Hematopoietic multipotent progenitor cell treated with erythropoietin and hydrocortisone succinate and interleukin-3 and kit ligand, for 15 days (in vitro differentiated cells): ENCODE measurements at regions not wholly inside any gene's neighbourhood (a gene's known extent, or its start where the extent isn't known, plus 50 kb on each side); places are given as distances from the start of the nearest gene placed in this dataset.

Source experiments
- DNase-seq: peaks from one replicate; pipeline ENCODE4 v3.0.0-alpha.2; 2015; ENCODE audit warnings: low spot score

GRCh38 chr13:61761690-61762089, 346.0 kb upstream of the PCDH20 start:
- DNase-seq, result no peak

DNA sequence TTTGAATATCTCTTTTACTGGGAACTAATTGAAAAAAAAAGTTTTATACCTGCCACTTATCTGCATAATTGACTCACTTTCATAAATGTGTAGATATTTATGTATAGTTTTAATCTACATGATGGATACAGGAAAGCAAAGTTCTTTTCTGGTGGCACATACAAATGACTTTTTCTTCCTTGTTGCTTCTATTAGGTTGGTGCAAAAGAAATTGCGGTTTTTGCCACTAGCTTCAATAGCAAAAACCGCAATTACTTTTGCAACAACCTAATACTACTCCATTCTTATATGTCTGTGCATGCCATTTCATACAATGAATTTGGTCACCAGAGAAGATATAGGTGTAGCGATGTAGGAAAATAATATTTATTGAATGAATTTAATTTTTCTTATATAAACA, 344.5 kb upstream of the PCDH20 start:
- no peak for DNase-seq

DNA sequence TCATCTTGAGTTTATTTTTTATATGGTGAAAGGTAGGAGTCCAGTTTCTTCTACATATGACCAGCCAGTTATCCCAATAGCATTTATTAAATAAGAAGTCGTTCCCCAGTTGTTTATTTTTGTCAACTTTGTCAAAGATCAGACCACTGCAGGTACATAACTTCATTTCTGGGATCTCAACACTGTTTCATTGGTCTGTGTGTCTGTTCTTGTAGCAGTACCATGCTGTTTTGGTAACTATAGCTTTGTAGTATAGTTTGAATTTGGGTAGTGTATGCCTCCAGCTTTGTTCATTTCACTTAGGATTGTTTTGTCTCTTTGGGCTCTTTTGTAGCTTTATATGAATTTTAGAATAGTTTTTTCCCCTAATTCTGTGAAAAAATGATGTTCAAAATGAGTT, 340.4 kb upstream of the PCDH20 start:
- no peak for DNase-seq

DNA sequence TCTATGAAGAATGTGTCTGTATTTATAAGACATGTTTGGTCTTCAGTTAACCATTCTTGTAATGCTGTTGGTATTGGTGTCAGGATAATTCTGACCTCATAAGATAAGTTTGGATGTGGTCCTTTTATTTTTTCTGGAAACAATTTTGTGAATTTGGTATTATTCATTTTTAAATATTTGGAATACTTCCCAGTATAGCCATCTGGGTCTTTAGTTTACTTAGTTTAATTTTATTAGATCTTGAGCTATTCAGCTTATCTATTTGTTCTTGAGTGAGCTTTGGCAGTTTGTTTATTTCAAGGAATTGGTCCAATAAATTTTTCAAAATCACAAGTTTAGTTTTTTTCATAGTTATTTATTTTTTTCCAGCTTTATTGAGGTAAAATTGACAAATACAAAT, 335.4 kb upstream of the PCDH20 start:
- no peak for DNase-seq

- no peak for DNase-seq
These were observed 322.6 kb upstream of the PCDH20 start for GRCh38 chr13:61738236-61738750.

DNA sequence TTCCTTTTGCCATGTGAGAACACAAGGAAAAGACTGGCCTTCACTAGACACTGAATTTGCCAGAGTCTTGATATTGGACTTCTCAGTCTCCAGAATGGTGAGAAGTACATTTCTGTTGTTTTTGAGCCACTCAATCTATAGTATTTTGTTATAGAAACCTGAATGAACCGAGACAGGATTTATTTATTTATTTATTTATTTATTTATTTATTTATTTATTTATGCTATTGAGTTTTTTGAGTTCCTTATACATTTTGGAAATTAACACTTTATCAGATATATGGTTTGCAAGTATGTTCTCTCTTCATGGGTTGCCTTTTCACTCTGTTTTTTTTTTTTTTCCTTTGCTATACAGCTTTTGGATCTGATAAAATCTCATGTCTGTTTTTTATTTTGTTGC, 319.0 kb upstream of the PCDH20 start:
- DNase-seq, result no peak

GRCh38 chr13:61728471-61728870, 312.8 kb upstream of the PCDH20 start:
- DNase-seq, result no peak

GRCh38 chr13:61727767-61728166, 312.1 kb upstream of the PCDH20 start:
- no peak for DNase-seq

GRCh38 chr13:61725806-61726205, 310.2 kb upstream of the PCDH20 start:
- DNase-seq, result no peak

GRCh38 chr13:61722119-61722518, 306.5 kb upstream of the PCDH20 start:
- DNase-seq, result no peak

DNA sequence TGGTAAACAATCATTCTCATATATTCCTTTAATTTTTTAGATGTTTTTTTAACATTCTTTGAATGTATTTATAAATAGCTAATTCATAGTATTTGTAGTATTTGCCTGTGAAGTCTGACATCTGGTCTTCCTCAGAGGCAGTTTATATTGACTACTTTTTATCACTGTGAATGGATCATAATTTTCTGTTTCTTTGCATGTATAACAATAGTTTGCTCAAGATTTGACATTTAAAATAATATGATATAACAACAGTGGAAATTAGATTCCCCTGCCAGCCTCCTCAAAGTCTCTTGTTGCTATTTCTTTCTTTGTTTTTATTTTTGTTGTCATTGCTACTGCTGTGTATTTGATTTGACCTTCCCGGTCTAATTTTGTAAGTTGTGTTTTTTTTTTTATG, 297.0 kb upstream of the PCDH20 start:
- no peak for DNase-seq

GRCh38 chr13:61709258-61709657, 293.6 kb upstream of the PCDH20 start:
- no peak for DNase-seq

- DNase-seq, result no peak
These were observed 291.2 kb upstream of the PCDH20 start for GRCh38 chr13:61706899-61707298.

- no peak for DNase-seq
These were observed 285.0 kb upstream of the PCDH20 start for GRCh38 chr13:61700620-61701019.

DNA sequence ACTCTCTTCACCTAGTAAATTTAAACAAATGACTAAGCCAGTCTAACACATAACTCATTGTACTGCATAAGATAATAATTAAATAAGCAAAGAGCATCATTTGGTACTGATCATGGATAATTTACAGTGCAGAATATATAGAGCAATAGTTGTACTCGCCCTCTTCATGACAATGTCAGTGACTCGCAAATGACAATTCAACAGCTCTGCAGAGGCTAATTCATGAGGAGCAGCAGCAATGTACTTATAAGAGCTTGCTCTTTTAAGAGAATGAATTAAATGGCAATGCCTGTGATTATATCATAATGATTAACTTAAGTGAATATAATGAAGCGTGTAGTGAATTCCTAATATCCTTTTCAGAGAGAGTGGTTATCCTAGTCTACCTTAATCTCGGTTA, 284.5 kb upstream of the PCDH20 start:
- DNase-seq, result no peak

GRCh38 chr13:61696676-61697075, 281.0 kb upstream of the PCDH20 start:
- no peak for DNase-seq

DNA sequence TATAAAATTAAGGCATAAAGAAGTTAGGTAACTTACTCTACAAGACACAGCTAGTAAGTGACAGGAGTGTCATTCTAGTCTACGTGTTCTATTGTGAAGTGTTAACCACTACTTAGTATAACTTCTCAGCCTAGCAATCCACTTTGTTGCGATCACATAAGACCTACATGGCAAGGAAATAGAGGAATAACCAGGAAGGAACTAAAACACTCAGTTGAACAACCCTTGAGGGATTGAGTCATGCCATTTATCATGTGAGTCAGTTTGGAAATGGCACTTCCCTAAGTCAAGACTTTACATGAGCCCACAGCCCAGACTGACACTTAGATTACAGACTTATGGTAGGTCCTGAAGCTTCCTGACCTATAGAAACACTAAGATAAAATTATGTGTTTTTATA, 279.5 kb upstream of the PCDH20 start:
- no peak for DNase-seq

DNA sequence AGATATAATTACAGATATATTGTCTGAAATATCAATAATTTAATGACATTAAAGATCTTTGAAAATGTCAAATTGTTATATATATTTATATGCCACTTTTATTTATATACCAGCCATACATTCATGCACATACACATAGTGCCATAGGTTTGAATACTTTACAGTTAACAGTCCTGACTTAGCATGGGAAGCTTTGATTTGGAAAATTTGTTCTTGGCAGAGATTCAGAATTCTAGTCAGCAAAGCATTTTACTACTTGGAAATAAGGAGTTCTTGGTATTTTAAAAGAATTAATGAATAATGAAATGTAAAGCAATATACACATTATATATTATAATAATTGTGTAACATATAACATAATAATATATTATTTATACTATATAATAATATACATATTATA, 277.0 kb upstream of the PCDH20 start:
- no peak for DNase-seq

- DNase-seq, result no peak
These were observed 270.0 kb upstream of the PCDH20 start for GRCh38 chr13:61685682-61686012.

DNA sequence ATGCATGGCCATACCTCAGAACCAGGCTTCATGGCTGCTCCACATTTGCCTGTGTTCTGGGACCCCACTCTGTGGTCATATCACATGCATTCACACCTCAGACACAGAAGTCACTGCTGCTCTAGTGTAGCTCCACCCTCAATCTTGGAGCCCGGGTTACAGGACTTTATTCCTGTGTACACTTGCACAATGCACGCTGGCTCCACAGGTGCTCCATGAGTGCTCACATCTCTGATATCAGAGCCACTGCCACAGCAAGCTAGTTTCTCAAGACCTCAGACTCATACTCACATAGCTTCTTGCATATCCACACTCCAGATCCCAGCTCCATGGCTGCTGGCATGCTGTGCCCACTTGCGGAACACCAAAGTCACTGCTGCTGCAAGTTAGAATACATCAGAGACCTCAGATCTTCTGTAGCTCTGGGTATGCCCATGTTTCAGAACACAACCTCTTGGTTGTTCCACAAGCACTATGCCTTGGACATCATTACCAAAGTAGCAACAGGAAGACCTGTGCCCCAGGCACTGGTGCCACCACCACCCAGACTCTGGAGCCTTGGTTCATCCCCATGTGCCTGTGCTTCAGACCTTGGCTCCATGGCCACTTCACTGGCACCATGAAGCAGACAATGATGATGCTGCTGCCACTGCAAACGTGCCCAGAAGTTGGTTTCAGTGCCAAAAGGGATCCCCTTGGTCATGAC, 269.5 kb upstream of the PCDH20 start:
- DNase-seq, result no peak

DNA sequence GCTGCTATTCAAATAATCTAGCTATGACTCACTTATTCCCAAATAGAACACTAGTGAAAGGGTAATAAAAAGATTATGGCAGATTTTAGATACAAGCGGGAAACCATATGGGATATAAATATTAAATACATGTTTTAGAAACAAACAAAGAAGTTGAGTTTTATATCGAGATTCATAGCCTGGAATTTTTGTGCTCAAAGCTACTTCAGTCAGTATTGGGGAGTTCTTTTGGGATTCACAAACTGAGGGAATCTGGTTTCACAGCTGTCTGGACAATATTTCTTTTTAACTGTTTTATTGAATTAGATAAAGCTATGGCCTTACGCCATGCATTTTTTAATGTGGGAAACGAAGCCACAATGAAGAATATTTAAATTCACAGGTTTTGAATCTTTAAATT, 257.1 kb upstream of the PCDH20 start:
- no peak for DNase-seq

DNA sequence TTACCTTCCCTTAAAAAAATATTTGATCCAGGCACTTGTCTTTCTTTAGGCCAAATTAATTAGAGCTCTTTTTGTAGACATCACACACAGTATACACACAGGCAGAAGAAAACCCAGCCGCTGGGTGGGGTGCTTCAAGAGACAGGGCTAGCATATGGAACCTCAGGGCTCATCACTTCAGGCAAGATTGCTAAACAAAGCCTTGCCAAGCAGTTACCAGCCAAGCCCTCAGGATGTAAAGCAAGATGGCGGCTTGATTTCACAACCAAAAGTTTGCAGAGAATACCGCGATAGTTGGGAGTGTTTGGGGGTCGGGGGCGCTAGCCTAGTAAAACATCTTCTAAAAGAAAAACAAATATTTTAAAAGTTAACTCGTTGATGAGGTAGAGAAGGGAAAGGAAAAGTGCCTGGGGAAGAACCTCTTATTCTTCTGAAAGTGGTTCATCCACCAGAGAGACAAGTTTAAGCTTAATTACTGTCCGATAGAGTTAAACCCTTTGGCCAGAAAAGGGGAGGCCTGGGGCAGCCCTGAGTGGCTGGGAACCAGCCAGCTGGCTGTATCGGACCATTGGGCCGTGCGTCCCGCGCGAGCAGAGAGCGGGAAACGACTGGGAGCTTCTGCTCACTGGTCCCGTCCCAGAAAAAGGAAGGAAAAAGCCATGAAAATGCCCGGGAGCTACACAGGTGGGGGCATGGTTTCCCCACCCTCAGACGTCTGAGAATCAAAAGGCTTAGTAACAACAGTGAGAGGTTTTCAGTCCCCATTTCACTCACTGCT, 254.9 kb upstream of the PCDH20 start:
- no peak for DNase-seq

DNA sequence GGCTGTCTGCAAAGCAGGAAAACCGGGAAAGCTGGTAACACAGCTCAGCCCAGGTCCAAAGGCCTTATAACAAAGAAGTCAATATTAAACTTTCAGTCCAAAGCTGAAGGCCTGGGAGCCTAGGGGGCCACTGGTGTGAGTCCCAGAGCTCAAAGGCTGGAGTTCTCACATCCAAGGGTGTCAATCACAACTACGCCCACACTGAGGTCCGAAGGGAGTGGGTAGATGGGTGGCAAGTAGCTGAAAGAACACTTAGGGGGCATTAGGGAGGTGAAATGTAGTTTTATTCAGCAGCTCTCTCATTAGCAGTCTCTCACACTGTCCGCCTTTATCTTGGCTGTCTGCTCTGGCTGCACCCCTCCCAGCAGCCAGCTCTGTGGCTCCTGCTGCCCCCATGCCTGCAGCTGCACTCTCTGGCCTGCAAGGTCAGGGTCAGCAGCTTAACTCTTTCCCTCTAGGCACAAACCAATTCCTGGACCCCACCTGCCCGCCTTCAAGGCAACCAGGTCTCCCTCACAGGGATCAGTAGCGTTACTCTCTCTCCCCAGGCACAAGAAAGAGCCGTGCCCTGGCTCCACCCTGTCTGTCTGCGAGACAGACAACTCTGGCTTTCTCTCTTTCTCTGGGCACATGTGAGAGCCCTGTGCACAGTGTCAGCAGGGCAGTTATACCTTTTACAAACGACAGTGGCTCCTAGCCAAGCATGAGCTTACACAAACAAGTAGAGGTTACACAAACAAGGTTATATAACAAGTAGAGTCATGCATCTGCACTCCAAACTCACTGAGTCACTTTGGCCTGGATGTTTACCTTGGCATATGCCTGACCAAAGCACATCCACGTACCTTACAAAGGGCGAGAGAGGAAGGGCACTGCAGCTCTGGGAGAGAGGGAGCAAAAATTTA, 249.4 kb upstream of the PCDH20 start:
- DNase-seq, result no peak
